SW480 (cell line): ENCODE measurements at regions not wholly inside any gene's neighbourhood (a gene's known extent, or its start where the extent isn't known, plus 50 kb on each side); places are given as distances from the start of the nearest gene placed in this dataset.
"Not testable (repeated sequence)": the region's sequence is repeated elsewhere in the genome, so short reads cannot be mapped to it uniquely, and the experiment has no call there.

Experiments
- DNase-seq: peaks from one replicate; pipeline ENCODE4 v3.0.0-alpha.2; 2016; ENCODE audit warnings: low spot score

DNA sequence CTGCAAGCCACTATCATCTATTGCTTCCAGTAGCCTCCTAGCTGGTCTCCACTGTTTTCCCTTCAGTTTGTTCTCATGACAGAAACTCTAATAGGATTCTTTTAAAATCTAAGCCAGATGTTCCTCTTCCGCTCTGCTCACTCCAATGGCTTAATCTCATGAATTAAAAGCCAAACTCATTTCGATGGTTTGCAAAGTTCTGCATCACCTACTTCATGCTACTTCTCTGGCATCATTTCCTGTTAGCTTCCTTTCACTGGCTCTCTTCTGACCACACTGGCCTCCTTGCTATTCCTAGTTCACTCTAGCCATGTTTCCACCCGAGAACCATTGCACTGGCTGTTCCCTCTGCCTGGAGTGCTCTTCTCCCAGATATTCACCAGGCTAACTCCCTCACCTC is 102.0 kb upstream of the LSM6 start:
- no peak for DNase-seq

- no peak for DNase-seq
Observed at GRCh38 chr4:146072376-146072775, 103.1 kb upstream of the LSM6 start.

- DNase-seq, result no peak
Observed at GRCh38 chr4:146071390-146071789, 104.1 kb upstream of the LSM6 start.

DNA sequence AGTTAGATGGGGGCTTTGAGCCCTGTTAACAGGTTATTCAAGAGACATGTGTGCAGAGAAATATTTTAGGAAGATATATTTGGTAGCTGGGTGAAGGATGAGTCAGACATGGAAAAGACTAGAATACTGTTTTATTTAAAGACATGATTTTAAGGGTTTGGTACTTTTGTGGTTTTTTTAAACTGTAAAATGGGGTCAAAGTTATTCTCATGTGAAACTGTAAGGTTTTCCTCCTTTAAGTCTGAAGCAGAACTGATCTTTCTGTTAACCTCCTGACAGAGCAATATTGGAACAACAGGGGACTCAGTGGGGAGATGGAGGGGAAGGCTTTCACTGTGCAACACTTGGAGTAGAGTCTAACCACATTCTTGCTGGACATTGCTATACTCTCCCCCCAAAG is 112.4 kb upstream of the LSM6 start:
- no peak for DNase-seq

DNA sequence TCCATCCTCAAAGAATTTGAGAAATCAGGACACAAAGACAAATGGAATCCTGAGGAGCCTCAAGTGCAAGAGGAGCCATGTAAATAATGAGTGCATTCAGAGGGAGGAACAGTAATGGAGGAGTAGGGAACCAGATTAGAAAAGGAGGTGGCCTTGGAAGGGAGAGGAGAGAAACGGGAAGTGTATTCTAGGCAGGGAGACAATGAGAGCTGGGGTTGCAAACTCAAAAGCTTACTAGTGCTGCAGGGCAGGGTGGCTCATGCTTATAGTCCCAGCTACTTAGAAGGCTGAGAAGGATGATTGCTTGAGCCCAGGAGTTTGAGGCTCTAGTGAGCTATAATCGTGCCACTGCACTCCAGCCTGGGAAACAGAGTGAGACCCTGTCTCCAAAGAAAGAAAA is 113.2 kb upstream of the LSM6 start:
- DNase-seq, result no peak

DNA sequence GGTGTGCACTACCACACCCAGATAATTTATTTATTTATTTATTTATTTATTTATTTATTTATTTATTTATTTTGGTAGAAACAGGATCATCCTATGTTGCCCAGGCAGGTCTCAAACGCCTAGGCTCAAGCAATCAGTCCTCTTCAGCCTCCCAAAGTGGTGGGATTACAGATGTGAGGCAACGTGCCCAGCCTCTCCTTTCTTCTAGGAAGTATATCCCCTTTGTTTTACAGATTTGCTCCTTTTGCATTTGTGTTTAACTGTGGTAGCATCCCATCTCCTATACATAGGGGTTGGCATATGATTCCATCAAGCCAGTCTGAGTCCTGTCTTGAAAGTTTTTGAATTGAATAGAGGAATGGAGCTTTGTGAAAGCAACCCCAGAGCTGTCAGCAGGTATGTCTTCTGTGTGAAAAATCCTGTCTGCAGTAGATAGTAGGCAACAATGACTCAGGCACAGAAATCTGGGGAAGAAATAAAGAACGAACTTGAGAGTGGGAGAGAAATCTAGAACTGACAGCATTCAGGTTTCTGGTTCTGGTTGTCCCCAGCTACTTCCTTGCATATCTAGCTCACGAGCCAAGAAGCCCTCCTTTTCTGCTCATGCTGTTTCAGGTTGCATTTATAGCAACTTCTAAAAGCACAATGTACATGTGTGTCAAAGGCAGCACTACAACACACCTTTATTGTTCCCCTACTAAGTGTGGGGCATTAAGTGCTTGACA is 113.7 kb upstream of the LSM6 start:
- DNase-seq, result no peak

DNA sequence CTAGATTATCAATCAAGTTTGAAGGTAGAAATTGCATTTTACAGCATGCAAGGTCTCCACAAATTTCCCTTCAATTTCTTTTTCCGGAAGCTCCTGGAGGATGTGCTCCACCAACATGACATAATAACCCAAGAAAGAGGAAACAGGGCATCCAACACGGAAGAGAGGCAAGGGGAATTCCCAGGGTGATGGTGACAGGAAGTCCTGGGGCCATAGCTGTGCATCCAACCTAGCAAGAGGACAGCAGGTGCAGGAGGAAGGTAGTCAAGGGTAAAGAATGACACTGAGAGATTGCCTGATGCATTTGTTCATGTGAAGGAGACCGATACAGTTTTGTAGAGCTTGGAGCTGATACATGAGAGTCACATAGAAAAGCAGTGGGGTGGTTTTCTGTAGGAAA is 115.7 kb upstream of the LSM6 start:
- no peak for DNase-seq

DNA sequence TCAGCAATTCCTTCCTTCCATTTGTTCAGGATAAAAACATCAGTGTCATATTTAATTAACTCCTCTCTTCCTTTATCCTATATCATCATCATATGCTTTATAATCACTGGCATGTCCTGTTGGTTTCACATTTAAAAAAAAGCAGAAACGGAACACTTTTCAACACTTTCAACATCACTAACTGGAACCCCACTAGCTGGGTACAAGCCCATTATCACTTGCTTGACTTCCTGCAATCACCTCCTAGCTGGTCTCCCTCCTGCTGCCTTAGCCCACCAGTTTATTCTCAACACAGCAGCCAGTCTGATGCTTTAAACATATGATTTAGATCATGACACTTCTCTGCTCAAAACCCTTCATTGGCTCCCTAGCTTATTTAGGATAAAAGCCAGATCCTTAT is 116.4 kb upstream of the LSM6 start:
- DNase-seq, result no peak

- no peak for DNase-seq
Observed at GRCh38 chr4:146058531-146058930, 117.0 kb upstream of the LSM6 start.

DNA sequence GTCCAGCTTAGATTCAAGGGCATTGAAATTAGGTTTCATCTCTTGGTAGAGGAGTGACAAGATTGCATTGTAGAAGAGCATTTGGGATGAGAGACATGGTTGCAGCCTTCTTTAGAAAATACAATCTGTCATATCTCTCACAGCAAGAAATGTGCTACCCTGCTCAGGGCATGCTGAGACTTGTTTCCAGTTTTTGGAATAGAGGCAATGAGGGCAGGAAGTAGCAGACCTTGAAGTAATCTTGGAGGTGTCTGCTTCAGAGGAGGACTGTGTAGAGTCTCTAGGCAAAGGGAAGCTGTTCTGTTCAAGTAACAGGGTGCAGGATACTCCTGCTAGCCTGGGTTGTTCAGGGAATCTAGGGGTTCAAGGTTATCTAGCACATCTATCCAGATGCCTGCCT is 116.1 kb upstream of the ZNF827 start:
- DNase-seq, result no peak

DNA sequence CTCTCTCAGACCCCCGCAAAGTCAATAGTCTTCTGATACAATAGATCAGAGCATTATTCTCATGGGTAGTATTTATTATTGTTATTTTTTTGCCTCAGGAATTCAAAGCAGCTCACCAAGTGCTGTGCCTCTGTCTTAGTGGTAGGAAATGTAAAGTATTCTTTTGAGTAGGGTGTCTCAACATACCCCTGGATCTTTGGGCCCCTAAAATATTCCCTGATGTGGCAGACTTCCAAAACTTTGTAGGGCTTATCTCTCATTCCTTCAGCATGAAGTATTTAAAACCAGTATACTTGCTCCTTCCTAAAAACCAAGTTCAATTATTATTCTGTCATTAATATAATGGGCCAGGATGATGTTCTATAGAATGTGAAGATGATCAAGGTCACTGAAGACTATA is 115.3 kb upstream of the ZNF827 start:
- no peak for DNase-seq

DNA sequence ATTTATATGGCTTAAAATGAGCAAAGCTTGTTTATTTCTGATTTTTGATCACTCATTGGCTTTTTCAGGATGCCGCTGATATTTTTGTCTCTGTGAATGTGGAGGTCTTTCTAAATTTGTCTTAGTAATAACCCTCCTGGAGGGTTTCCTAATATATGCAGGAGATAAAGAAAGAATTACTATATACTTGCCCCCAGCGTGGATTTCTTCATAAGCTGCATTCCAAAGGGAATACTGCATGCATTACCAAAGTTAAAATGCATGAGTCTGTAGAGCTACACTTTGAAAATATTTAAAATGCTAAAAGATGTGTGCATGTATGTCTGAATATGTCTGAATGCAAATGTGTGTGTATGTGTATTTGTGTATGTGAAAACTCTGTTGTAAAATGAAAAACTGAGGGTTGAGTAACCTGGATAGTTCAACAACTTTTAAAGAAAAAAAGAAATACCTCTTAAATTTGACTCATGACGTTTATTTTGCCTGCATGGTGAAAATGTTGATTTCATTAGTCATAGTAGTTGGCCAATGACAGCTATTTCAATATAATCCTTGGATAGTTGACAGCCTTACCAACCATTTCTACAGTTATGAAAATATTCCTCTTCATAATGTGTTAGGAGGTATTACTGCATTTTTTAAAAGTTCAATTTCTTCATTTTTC is 113.2 kb upstream of the ZNF827 start:
- DNase-seq, result no peak

GRCh38 chr4:146051223-146051622 is 112.6 kb upstream of the ZNF827 start:
- no peak for DNase-seq

DNA sequence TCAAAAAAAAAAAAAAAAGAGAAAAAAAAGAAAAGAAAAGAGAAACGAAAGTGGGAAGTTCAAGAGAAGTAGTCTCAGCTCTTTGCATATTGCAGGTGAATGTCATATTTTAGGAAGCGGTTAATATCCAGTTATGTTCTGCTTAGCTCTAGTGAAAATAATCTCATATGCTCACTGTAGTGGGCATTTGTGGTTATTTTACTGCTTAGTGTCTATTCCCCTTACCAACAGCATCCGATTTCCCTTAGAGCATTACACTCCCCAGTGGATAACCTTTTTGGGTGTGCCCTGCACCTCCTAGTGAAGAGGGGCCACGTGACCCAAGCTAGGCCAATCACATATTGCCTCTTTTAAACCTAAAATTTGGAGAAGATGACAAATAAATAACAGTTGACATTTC is 111.2 kb upstream of the ZNF827 start:
- DNase-seq, result no peak

DNA sequence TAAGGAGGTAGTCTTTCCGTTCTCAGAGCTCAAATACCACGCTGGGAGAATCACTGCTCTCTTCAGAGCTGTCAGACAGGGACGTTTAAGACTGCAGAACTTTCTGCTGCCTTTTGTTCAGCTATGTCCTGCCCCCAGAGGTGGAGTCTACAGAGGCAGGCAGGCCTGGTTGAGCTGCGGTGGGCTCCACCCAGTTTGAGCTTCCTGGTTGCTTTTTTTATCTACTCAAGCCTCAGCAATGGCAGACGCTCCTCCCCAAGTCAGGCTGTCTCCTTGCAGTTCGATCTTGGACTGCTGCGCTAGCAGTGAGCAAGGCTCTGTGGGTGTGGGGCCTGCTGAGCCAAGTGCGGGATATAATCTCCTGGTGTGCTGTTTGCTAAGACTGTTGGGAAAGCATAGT is 109.1 kb upstream of the ZNF827 start:
- not testable (repeated sequence) for DNase-seq

DNA sequence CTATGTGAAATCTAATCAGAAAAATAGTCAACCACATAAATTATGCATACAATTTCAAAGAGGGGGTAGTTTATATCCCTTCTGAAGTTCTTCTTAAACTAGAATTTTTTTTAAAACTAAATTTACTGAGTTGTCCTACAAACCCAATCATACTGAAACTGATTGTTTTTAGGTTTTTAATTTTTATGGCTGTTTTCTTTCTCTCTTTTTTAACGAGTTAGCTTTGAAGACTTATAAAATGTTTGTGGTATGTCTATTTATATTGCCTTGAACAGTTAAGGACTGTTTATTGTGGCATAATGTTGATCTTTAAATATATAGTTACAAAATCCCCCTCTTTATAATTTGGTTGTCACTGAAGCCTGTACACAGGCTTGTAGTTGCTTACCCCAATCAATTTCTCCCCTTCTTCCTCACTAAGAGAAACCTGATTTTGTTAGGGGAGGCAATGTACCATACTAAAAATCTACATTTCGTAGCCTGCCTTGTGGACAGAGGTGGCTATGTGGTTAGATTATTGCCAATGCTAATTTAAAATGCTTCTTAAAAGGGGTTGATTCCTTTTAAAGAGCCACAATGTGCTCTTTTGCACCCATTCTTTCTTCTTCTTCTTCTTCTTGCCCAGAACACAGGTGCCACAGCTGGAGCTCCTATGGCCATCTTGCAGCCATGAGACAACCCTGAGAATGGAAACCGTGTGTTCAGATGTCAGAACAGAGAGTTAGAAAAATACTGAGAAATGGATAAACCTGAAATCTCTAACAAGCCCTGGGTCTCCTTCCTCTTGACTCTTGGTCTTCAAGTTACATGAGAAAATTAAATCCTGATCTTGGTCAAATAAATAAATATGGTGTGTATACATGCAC is 102.7 kb upstream of the ZNF827 start:
- DNase-seq, result no peak

DNA sequence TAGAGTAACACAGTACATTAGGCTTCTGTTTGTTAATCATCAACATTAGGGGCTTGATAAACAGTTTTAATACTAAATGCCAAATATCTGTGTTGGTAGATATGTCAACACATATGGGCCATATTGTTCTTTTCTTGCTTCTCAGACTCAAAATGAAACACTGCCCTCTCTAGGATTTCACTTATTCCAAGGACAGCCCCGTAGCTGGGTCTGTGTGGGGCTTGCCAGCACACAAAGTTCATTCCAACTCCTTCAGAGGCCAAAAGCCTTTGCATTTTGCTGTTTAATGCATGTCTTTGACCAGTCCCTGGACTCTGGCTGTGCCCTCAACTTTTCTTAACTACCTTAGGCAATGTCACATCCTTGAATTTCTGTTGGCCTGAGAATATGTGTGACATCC is 102.0 kb upstream of the ZNF827 start:
- DNase-seq, result no peak

- no peak for DNase-seq
Observed at GRCh38 chr4:146033149-146033548, 94.5 kb upstream of the ZNF827 start.

GRCh38 chr4:146032234-146032860 is 93.7 kb upstream of the ZNF827 start:
- DNase-seq, result no peak

- no peak for DNase-seq
Observed at GRCh38 chr4:146029939-146030710, 91.5 kb upstream of the ZNF827 start.

DNA sequence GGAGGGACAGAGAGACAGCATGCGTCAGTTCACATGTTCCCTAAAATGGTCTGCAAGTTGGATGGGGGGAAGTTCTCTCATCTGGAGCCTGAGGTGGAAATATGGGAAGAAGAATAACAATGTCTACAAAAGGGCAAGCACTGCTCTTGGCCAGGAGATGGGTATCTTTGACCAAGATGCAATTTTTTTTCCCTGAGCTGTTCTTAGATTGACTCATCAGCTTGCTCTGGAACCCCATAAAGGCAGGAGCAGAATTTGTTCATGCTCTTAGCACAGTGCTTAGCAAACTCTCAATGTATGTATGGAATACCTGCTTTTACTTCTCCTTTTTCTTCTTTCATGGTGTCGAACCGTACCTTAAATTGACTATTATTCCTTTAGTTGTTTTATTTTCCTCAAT is 90.5 kb upstream of the ZNF827 start:
- no peak for DNase-seq

- no peak for DNase-seq
Observed at GRCh38 chr4:146027761-146028160, 89.1 kb upstream of the ZNF827 start.
